H1 (cell line): ENCODE measurements at regions not wholly inside any gene's neighbourhood (a gene's known extent, or its start where the extent isn't known, plus 50 kb on each side); places are given as distances from the start of the nearest gene placed in this dataset.

ENCODE experiments used
- CTCF ChIA-PET: fragments of 300-600 bp; sonication (Branson Sonifier 250); formaldehyde crosslinking; loops from one replicate; lab custom pipeline; 2021; ENCODE audit not compliant: partially characterized antibody; lab: Charles Lee
- POLR2A ChIA-PET: fragments of 300-600 bp; sonication (Branson Sonifier 250); formaldehyde crosslinking; loops from one replicate; lab custom pipeline; 2021; ENCODE audit warnings: inconsistent platforms; ENCODE audit not compliant: partially characterized antibody; lab: Charles Lee
- DNase-seq, 2 experiments: peaks; one replicate each; pipeline versions ENCODE4 v3.0.0 to v3.0.0-alpha.2; 2010 to 2022; ENCODE audit warnings: low spot score in 2 of 2, low read depth in 1 of 2, mixed read lengths in 1 of 2
- FAIRE-seq: peaks from 2 replicates; lab custom pipeline; 2011; peaks lifted over from hg19 to GRCh38; lab: Jason Lieb, UNC
- H2AFZ ChIP-seq: 2 replicates; pipeline ENCODE4 v1.8.1; 2012; ENCODE audit warnings: low read length, inconsistent platforms
- H2AK5ac ChIP-seq: 2 replicates; pipeline ENCODE4 v1.6.1; 2013; ENCODE audit warnings: low read depth, low read length
- H2BK120ac ChIP-seq: replicated peaks from 2 replicates; pipeline ENCODE3; 2013; ENCODE audit warnings: low read depth, low read length, inconsistent platforms
- H2BK12ac ChIP-seq: 2 replicates; pipeline ENCODE4 v1.6.1; 2013; ENCODE audit warnings: low read depth, low read length
- H2BK15ac ChIP-seq: 2 replicates; pipeline ENCODE4 v1.6.1; 2013; ENCODE audit warnings: low read length
- H2BK20ac ChIP-seq: 2 replicates; pipeline ENCODE4 v1.6.1; 2013; ENCODE audit warnings: low read length
- H2BK5ac ChIP-seq: 2 replicates; pipeline ENCODE4 v1.6.1; 2013; ENCODE audit warnings: low read depth, low read length
- H3K14ac ChIP-seq: 2 replicates; pipeline ENCODE4 v1.6.1; 2013; ENCODE audit warnings: inconsistent platforms; ENCODE audit not compliant: insufficient read length
- H3K18ac ChIP-seq: 2 replicates; pipeline ENCODE4 v1.6.1; 2013; ENCODE audit warnings: low read length; ENCODE audit errors: extremely low read depth
- H3K23ac ChIP-seq: 2 replicates; pipeline ENCODE4 v1.6.1; 2013; ENCODE audit warnings: inconsistent platforms; ENCODE audit not compliant: insufficient read length
- H3K23me2 ChIP-seq: 2 replicates; pipeline ENCODE4 v1.6.1; 2013; ENCODE audit warnings: low read depth, low read length
- H3K27ac ChIP-seq: 2 replicates; pipeline ENCODE4 v1.6.1; 2011; ENCODE audit warnings: low read depth, low read length, inconsistent platforms
- H3K27me3 ChIP-seq, 4 experiments: replicated peaks in 1 of 4; 1 replicate in 1 of 4; 2 replicates in 3 of 4; pipeline versions ENCODE4 v1.6.1 to v1.8.1; 2011 to 2013; ENCODE audit warnings: low read length in 3 of 4, mild to moderate bottlenecking in 3 of 4, inconsistent platforms in 2 of 4, mixed read lengths in 2 of 4, moderate library complexity in 1 of 4; ENCODE audit not compliant: control insufficient read depth in 3 of 4, insufficient read depth in 3 of 4; ENCODE audit errors: extremely low read depth in 1 of 4
- H3K36me3 ChIP-seq, 4 experiments: 2 replicates each; pipeline versions ENCODE4 v1.6.1 to v1.8.1; 2011 to 2013; ENCODE audit warnings: mild to moderate bottlenecking in 4 of 4, low read length in 3 of 4, moderate library complexity in 2 of 4, control low read depth in 1 of 4, inconsistent platforms in 1 of 4; ENCODE audit not compliant: insufficient read depth in 4 of 4, control insufficient read depth in 2 of 4
- H3K4ac ChIP-seq: replicated peaks from 2 replicates; pipeline ENCODE3; 2013; ENCODE audit warnings: low read length, low read depth, mixed read lengths, inconsistent platforms; ENCODE audit not compliant: insufficient read length
- H3K4me1 ChIP-seq, 4 experiments: replicated peaks in 1 of 4; 1 replicate in 1 of 4; 2 replicates in 3 of 4; pipeline versions ENCODE4 v1.6.1 to v1.8.1; 2011 to 2013; ENCODE audit warnings: low read length in 3 of 4, inconsistent platforms in 2 of 4, mixed read lengths in 1 of 4; ENCODE audit not compliant: insufficient read depth in 4 of 4, control insufficient read depth in 3 of 4
- H3K4me2 ChIP-seq, 2 experiments: 2 replicates each; pipeline versions ENCODE4 v1.6.1 to v1.8.1; 2011 to 2013; ENCODE audit warnings: low read depth in 2 of 2, low read length in 2 of 2, control low read depth in 1 of 2, inconsistent platforms in 1 of 2, mild to moderate bottlenecking in 1 of 2; ENCODE audit not compliant: insufficient read depth in 1 of 2
- H3K4me3 ChIP-seq, 4 experiments: fragments of 200-600, 300-600 bp in 1 of 4; sonication (generic), shearing (Covaris generic), sonication (Bioruptor Twin) in 1 of 4; 2 replicates each; pipeline versions ENCODE4 v1.5.1 to v1.8.1; 2011 to 2016; ENCODE audit warnings: low read length in 4 of 4, low read depth in 3 of 4, control low read depth in 2 of 4, inconsistent platforms in 2 of 4, mild to moderate bottlenecking in 2 of 4, mixed read lengths in 1 of 4, moderate library complexity in 1 of 4; ENCODE audit not compliant: insufficient read depth in 2 of 4; ENCODE audit errors: extremely low read depth in 1 of 4
- H3K56ac ChIP-seq: replicated peaks from 2 replicates; pipeline ENCODE3; 2013; ENCODE audit warnings: low read depth, mild to moderate bottlenecking, mixed read lengths, low read length, inconsistent platforms; ENCODE audit not compliant: insufficient read length
- H3K79me1 ChIP-seq: 2 replicates; pipeline ENCODE4 v1.6.1; 2013; ENCODE audit warnings: low read depth, low read length, control low read depth
- H3K79me2 ChIP-seq, 2 experiments: 2 replicates each; pipeline versions ENCODE4 v1.6.1 to v1.8.1; 2012 to 2013; ENCODE audit warnings: low read length in 2 of 2, mild to moderate bottlenecking in 2 of 2, inconsistent platforms in 1 of 2; ENCODE audit not compliant: insufficient read depth in 2 of 2, control insufficient read depth in 1 of 2
- H3K9ac ChIP-seq, 4 experiments: replicated peaks in 1 of 4; 1 replicate in 1 of 4; 2 replicates in 3 of 4; pipeline versions ENCODE4 v1.6.1 to v1.8.1; 2011 to 2013; ENCODE audit warnings: low read depth in 3 of 4, low read length in 3 of 4, control low read depth in 2 of 4, mild to moderate bottlenecking in 2 of 4, moderate library complexity in 2 of 4, inconsistent platforms in 1 of 4; ENCODE audit errors: extremely low read depth in 1 of 4
- H3K9me3 ChIP-seq, 2 experiments: 2 replicates each; pipeline versions ENCODE4 v1.6.1 to v1.8.1; 2012 to 2013; ENCODE audit warnings: mild to moderate bottlenecking in 2 of 2, moderate library complexity in 2 of 2, control low read depth in 1 of 2, inconsistent platforms in 1 of 2, low read depth in 1 of 2, low read length in 1 of 2, mixed read lengths in 1 of 2; ENCODE audit not compliant: insufficient read depth in 2 of 2
- H4K20me1 ChIP-seq, 2 experiments: replicated peaks in 1 of 2; 2 replicates each; pipeline versions ENCODE3 to v1.8.1; 2011 to 2013; ENCODE audit warnings: inconsistent platforms in 2 of 2, low read length in 2 of 2, mild to moderate bottlenecking in 1 of 2; ENCODE audit not compliant: insufficient read depth in 2 of 2, control insufficient read depth in 1 of 2
- H4K5ac ChIP-seq: 2 replicates; pipeline ENCODE4 v1.6.1; 2013; ENCODE audit warnings: low read length, low read depth, mixed read lengths, inconsistent platforms; ENCODE audit not compliant: insufficient read length
- H4K8ac ChIP-seq: 2 replicates; pipeline ENCODE4 v1.8.0; 2013; ENCODE audit warnings: mild to moderate bottlenecking, moderate library complexity, low read length, inconsistent platforms; ENCODE audit not compliant: insufficient read depth; ENCODE audit errors: extremely low read depth
- H4K91ac ChIP-seq: replicated peaks from 2 replicates; pipeline ENCODE3; 2013; ENCODE audit warnings: low read length, mixed read lengths, inconsistent platforms; ENCODE audit not compliant: insufficient read length
- BCL11A ChIP-seq, 2 experiments: IDR thresholded peaks; one replicate each; pipeline ENCODE4 v1.6.1; 2011; ENCODE audit warnings: low read depth in 2 of 2, low read length in 2 of 2, mild to moderate bottlenecking in 2 of 2
- CEBPB ChIP-seq: IDR thresholded peaks from 2 replicates; pipeline ENCODE4 v1.6.1; 2012; ENCODE audit warnings: low read depth, low read length
- CHD1 ChIP-seq: IDR thresholded peaks from 2 replicates; pipeline ENCODE4 v1.6.1; 2012; ENCODE audit warnings: low read depth, low read length, improper control_type of control experiment
- E2F6 ChIP-seq: IDR thresholded peaks from 2 replicates; pipeline ENCODE4 v1.6.1; 2012; ENCODE audit warnings: inconsistent platforms
- EZH2 ChIP-seq: fragments of 200-600 bp; sonication (generic); IDR thresholded peaks from 2 replicates; pipeline ENCODE4 v1.7.1; 2012; ENCODE audit warnings: low read depth, mild to moderate bottlenecking, moderate library complexity, low read length, inconsistent platforms; ENCODE audit not compliant: severe bottlenecking
- GTF2F1 ChIP-seq: IDR thresholded peaks from 2 replicates; pipeline ENCODE4 v1.6.1; 2012; ENCODE audit warnings: low read depth, low read length, improper control_type of control experiment, borderline replicate concordance
- RXRA ChIP-seq: IDR thresholded peaks from 2 replicates; pipeline ENCODE4 v1.6.1; 2011; ENCODE audit warnings: low read depth, mild to moderate bottlenecking, low read length, moderate library complexity; ENCODE audit not compliant: insufficient read depth
- SP1 ChIP-seq: IDR thresholded peaks from 2 replicates; pipeline ENCODE4 v1.6.1; 2011; ENCODE audit warnings: low read depth, low read length
- SRF ChIP-seq: IDR thresholded peaks from 2 replicates; pipeline ENCODE4 v1.6.1; 2011; ENCODE audit warnings: mild to moderate bottlenecking, low read depth, low read length, moderate library complexity
- TCF12 ChIP-seq: IDR thresholded peaks from 2 replicates; pipeline ENCODE4 v1.6.1; 2011; ENCODE audit warnings: low read depth, mild to moderate bottlenecking, low read length
- WGBS, 2 experiments: shearing (Covaris generic) in 1 of 2; methylation state at CpG; one replicate each; pipeline versions ENCODE4 v1.1.6 to v1.1.7; 2013 to 2015; ENCODE audit warnings: low lambda C conversion rate in 2 of 2, mixed read lengths in 2 of 2, inconsistent platforms in 1 of 2, low coverage in 1 of 2, missing lambda C conversion rate in 1 of 2; ENCODE audit not compliant: insufficient replicate concordance in 2 of 2, insufficient coverage in 1 of 2, insufficient read length in 1 of 2; ENCODE audit errors: extremely low coverage in 1 of 2, missing lambda C conversion rate in 1 of 2; 5-methylcytosine and 5-hydroxymethylcytosine counted together
- TF ChIP-seq, protein P1 (sequence below): IDR thresholded peaks from 2 replicates; pipeline ENCODE4 v1.6.1; 2011; ENCODE audit warnings: low read depth, mild to moderate bottlenecking, low read length; ENCODE audit not compliant: insufficient read depth

- Histone ChIP-seq H3K9ac (no peak overlapping the region), H4K20me1 (no peaks in the 10 kb centered on the region), H3K4me2 (no peak overlapping the region), H2AFZ (no peak overlapping the region), H3K79me1 (no peaks in the 10 kb centered on the region), H2BK120ac (no peak overlapping the region), H2BK20ac (no peak overlapping the region), H4K5ac (no peak overlapping the region), H3K23ac (no peak overlapping the region), H4K8ac (no peak overlapping the region), H3K27me3 (no peaks in the 10 kb centered on the region), H3K18ac (no peak overlapping the region), H3K27ac (no peak overlapping the region), H3K14ac (no peak overlapping the region), H2BK5ac (no peak overlapping the region), H3K56ac (no peak overlapping the region), H3K79me2 (no peaks in the 10 kb centered on the region), H2AK5ac (no peak overlapping the region), H3K4me3 (no peak overlapping the region), H2BK12ac (no peak overlapping the region), H3K4ac (no peak overlapping the region), H3K4me1 (no peaks in the 10 kb centered on the region), H3K36me3 (no peaks in the 10 kb centered on the region), H3K23me2 (no peaks in the 10 kb centered on the region), H2BK15ac (no peak overlapping the region), H3K9me3 (no peaks in the 10 kb centered on the region; a peak in 1 of 4 replicates), H4K91ac (no peak overlapping the region)
- CTCF ChIA-PET, result interaction anchor here (0.6 kb wide), 1 partner anchor 1081 kb away, joined by 3 read pairs; no protein-coding TSS in a partner anchor
- 86% methylated on average over 2 of the region's 2 CpGs; no CpG with 5 or more reads in 1 of the 2 experiments for WGBS, 2 experiments
- POLR2A ChIA-PET, result no interaction called here
- TF ChIP-seq TCF12, result no peak
- no peak for TF ChIP-seq E2F6
- no peak for TF ChIP-seq SP1
- no peak for TF ChIP-seq EZH2
- no peak for TF ChIP-seq BCL11A (IDR thresholded peaks at IDR 0.05; ENCODE audit: low read depth in 2 of 2, low read length in 2 of 2)
- no peak for TF ChIP-seq RXRA
- TF ChIP-seq CEBPB, result no peak
- TF ChIP-seq, protein P1, sequence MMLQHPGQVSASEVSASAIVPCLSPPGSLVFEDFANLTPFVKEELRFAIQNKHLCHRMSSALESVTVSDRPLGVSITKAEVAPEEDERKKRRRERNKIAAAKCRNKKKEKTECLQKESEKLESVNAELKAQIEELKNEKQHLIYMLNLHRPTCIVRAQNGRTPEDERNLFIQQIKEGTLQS, result no peak
- TF ChIP-seq SRF, result no peak
- no peak for TF ChIP-seq CHD1
- no peak for TF ChIP-seq GTF2F1
- FAIRE-seq (no peak), DNase-seq (no peak)
Observed at GRCh38 chr20:6954219-6954618, 186.7 kb downstream of the BMP2 start.
